GM23248 (cell line): ENCODE measurements at regions not wholly inside any gene's neighbourhood (a gene's known extent, or its start where the extent isn't known, plus 50 kb on each side); places are given as distances from the start of the nearest gene placed in this dataset.
"Not testable (repeated sequence)": the region's sequence is repeated elsewhere in the genome, so short reads cannot be mapped to it uniquely, and the experiment has no call there.

Experiments used
- DNase-seq: peaks from one replicate; pipeline ENCODE4 v3.0.0-alpha.2; 2015
- H2AFZ ChIP-seq: fragments of 200-600 bp; sonication (generic); 2 replicates; pipeline ENCODE4 v1.6.1; 2016; ENCODE audit warnings: antibody characterized with exemption
- H3F3A ChIP-seq: fragments of 200-600 bp; sonication (generic); 2 replicates; pipeline ENCODE4 v1.6.1; 2016; ENCODE audit warnings: mild to moderate bottlenecking, antibody characterized with exemption, mixed run types; ENCODE audit not compliant: insufficient read depth
- H3K27ac ChIP-seq: fragments of 200-600 bp; sonication (generic); 2 replicates; pipeline ENCODE4 v1.5.1; 2016; ENCODE audit warnings: mild to moderate bottlenecking
- H3K27me3 ChIP-seq: fragments of 200-600 bp; sonication (generic); replicated peaks from 2 replicates; pipeline ENCODE4 v1.6.1; 2016; ENCODE audit warnings: mild to moderate bottlenecking; ENCODE audit not compliant: insufficient read depth
- H3K36me3 ChIP-seq: fragments of 200-600 bp; sonication (generic); 2 replicates; pipeline ENCODE4 v1.6.1; 2016; ENCODE audit warnings: low read depth, mild to moderate bottlenecking
- H3K4me1 ChIP-seq: fragments of 200-600 bp; sonication (generic); 2 replicates; pipeline ENCODE4 v1.6.1; 2016; ENCODE audit warnings: mild to moderate bottlenecking; ENCODE audit not compliant: insufficient read depth
- H3K4me2 ChIP-seq: fragments of 200-600 bp; sonication (generic); one replicate; pipeline ENCODE4 v1.6.1; 2016; ENCODE audit warnings: mild to moderate bottlenecking; ENCODE audit not compliant: unreplicated experiment
- H3K4me3 ChIP-seq: fragments of 200-600 bp; sonication (generic); 2 replicates; pipeline ENCODE4 v1.5.1; 2016; ENCODE audit warnings: mild to moderate bottlenecking
- H3K79me2 ChIP-seq: fragments of 200-600 bp; sonication (generic); 2 replicates; pipeline ENCODE4 v1.6.1; 2016; ENCODE audit warnings: mild to moderate bottlenecking; ENCODE audit not compliant: insufficient read depth
- H3K9ac ChIP-seq: fragments of 200-600 bp; sonication (generic); 2 replicates; pipeline ENCODE4 v1.6.1; 2016; ENCODE audit warnings: mild to moderate bottlenecking
- H3K9me2 ChIP-seq: fragments of 200-600 bp; sonication (generic); 2 replicates; pipeline ENCODE4 v1.6.1; 2016; ENCODE audit warnings: mixed run types, mild to moderate bottlenecking, moderate library complexity; ENCODE audit not compliant: insufficient read depth
- H3K9me3 ChIP-seq: fragments of 200-600 bp; sonication (generic); one replicate; pipeline ENCODE4 v1.6.1; 2017; ENCODE audit warnings: low read depth
- H4K20me1 ChIP-seq: fragments of 200-600 bp; sonication (generic); 2 replicates; pipeline ENCODE4 v1.6.0; 2016; ENCODE audit not compliant: insufficient read depth
- EZH2 ChIP-seq: fragments of 200-600 bp; sonication (generic); IDR thresholded peaks from 2 replicates; pipeline ENCODE4 v1.6.1; 2018; ENCODE audit warnings: antibody characterized with exemption, mild to moderate bottlenecking; ENCODE audit not compliant: insufficient read depth, poor library complexity, severe bottlenecking
- EZH2phosphoT487 ChIP-seq: fragments of 200-600 bp; sonication (generic); IDR thresholded peaks from 2 replicates; pipeline ENCODE4 v1.6.1; 2018; ENCODE audit warnings: antibody characterized with exemption, moderate library complexity, mild to moderate bottlenecking, low read depth; ENCODE audit not compliant: insufficient read depth
- WGBS, 2 experiments: methylation state at CpG; one replicate each; pipeline ENCODE4 v1.1.6; 2015 to 2017; ENCODE audit warnings: low lambda C conversion rate in 2 of 2, low coverage in 1 of 2; ENCODE audit errors: missing lambda C conversion rate in 2 of 2; 5-methylcytosine and 5-hydroxymethylcytosine counted together
- in situ Hi-C: fragments of 300-500 bp; cut with MboI; formaldehyde crosslinking; loops from 2 replicates; pipeline ENCODE4 v1.15.0; 2020

GRCh38 chr9:75687359-75687953, 203.0 kb upstream of the PCSK5 start:
- no peaks in the 10 kb centered on the region for H3K9me3 ChIP-seq
- WGBS, 2 experiments: 16 to 20% methylated on average over 2 of the region's 2 CpGs
- DNase-seq: no peak

GRCh38 chr9:75690551-75690950, 199.9 kb upstream of the PCSK5 start:
- H3K9me3 ChIP-seq, H4K20me1 ChIP-seq, H3K79me2 ChIP-seq, H3K27me3 ChIP-seq, in situ Hi-C loops, H3K9ac ChIP-seq, H3K4me2 ChIP-seq, H3K27ac ChIP-seq, H2AFZ ChIP-seq, H3K36me3 ChIP-seq, H3F3A ChIP-seq, H3K9me2 ChIP-seq, H3K4me1 ChIP-seq, H3K4me3 ChIP-seq, DNase-seq: not testable (repeated sequence)

More at GRCh38 chr9:75687359-75687953, 203.0 kb upstream of the PCSK5 start:
- no peaks in the 10 kb centered on the region for H3K79me2 ChIP-seq
- TF ChIP-seq EZH2 (no peak), EZH2phosphoT487 (no peak)
- H3K9me2 ChIP-seq: no peaks in the 10 kb centered on the region
- H3K4me2 ChIP-seq: no peak overlapping the region
- no peak overlapping the region for H2AFZ ChIP-seq
- no peak overlapping the region for H3K4me3 ChIP-seq
- H3K36me3 ChIP-seq: no peaks in the 10 kb centered on the region
- H3K27ac ChIP-seq: no peak overlapping the region
- H3K4me1 ChIP-seq: no peaks in the 10 kb centered on the region
- no peak overlapping the region for H3K9ac ChIP-seq
- in situ Hi-C loops: no loop called here
- H3F3A ChIP-seq: no peaks in the 10 kb centered on the region
- no peaks in the 10 kb centered on the region for H3K27me3 ChIP-seq
- H4K20me1 ChIP-seq: no peaks in the 10 kb centered on the region

DNA sequence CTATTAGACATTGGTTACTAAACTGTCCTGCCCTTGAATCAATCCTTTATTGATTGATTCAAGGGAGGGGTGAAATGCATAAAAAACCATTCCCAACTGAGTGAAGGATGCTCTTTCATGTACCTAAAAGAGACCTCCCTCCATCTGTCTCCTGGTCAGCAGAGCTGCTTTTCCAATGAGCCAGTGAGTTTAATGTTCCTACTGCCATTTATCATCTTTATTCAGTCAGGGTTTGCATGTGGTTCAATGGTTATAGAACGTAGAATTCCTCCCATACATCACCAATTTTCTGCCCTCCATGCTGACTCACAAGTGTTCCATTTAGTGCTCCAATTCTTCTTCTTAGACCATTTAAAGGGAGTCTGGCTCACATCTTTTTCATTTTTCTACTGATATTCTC, 199.1 kb upstream of the PCSK5 start:
- no peak for DNase-seq
- Histone ChIP-seq H3F3A (no peaks in the 10 kb centered on the region), H4K20me1 (no peaks in the 10 kb centered on the region), H3K79me2 (no peaks in the 10 kb centered on the region), H3K4me1 (no peaks in the 10 kb centered on the region), H3K27me3 (no peaks in the 10 kb centered on the region), H3K36me3 (no peaks in the 10 kb centered on the region), H3K4me3 (no peak overlapping the region), H3K9me3 (no peaks in the 10 kb centered on the region), H3K9ac (no peak overlapping the region), H3K4me2 (no peak overlapping the region), H3K9me2 (no peaks in the 10 kb centered on the region), H2AFZ (no peak overlapping the region), H3K27ac (no peak overlapping the region)
- TF ChIP-seq EZH2phosphoT487 (no peak), EZH2 (no peak)
- in situ Hi-C loops: no loop called here
- 25 to 48% methylated on average over 1 of the region's 1 CpG for WGBS, 2 experiments

DNA sequence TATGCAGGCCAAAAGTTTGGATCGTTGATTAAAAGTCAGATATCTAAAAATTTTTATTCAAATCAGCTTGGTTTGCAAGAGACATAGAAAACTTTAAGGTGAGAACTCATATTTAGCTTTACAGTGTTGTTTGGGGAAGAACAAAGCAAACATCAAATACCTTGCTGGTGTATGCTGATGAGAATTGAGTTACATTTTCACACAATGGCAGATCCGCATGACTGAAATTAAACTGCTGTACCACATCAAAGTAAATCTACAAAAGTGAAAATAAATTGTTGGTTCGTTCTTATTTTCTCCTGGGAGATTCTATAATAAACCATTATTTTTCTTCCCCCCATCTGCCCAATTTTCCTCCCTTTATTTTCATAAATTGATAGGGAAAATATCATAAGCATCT, 198.2 kb upstream of the PCSK5 start:
- no peaks in the 10 kb centered on the region for H3K27me3 ChIP-seq
- H2AFZ ChIP-seq: no peak overlapping the region
- no peaks in the 10 kb centered on the region for H3K79me2 ChIP-seq
- no peaks in the 10 kb centered on the region for H4K20me1 ChIP-seq
- H3K36me3 ChIP-seq: no peaks in the 10 kb centered on the region
- no peaks in the 10 kb centered on the region for H3F3A ChIP-seq
- H3K9me2 ChIP-seq: no peaks in the 10 kb centered on the region
- no peak overlapping the region for H3K4me3 ChIP-seq
- H3K4me1 ChIP-seq: no peaks in the 10 kb centered on the region
- H3K9ac ChIP-seq: no peak overlapping the region
- H3K4me2 ChIP-seq: no peak overlapping the region
- 34 to 35% methylated on average over 3 of the region's 3 CpGs for WGBS, 2 experiments
- TF ChIP-seq EZH2 (no peak), EZH2phosphoT487 (no peak)
- H3K27ac ChIP-seq: no peak overlapping the region
- no peak for DNase-seq
- in situ Hi-C loops: no loop called here
- no peaks in the 10 kb centered on the region for H3K9me3 ChIP-seq

DNA sequence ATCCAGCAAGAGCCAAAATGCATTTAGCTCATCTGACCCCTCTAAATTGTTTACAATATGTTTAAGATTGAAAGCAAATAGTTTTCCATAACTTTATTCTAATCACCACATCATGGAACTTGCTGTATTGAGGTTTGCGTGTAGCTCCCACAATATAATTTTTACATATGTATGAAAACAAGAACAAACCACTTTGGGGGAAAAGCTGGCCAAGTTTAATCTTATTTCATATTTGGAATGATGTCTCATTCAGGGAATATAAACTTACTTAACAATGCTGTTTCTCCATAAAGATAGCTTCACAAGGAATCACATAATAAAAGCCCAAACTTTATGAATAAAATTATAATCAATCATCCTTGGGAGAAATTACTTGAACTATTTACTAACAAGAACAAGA, 194.6 kb upstream of the PCSK5 start:
- Histone ChIP-seq H3K4me2 (no peak overlapping the region), H3K79me2 (no peaks in the 10 kb centered on the region), H3F3A (no peaks in the 10 kb centered on the region), H3K4me1 (no peaks in the 10 kb centered on the region), H2AFZ (no peak overlapping the region), H3K27ac (no peak overlapping the region), H4K20me1 (no peaks in the 10 kb centered on the region), H3K36me3 (no peaks in the 10 kb centered on the region), H3K27me3 (no peaks in the 10 kb centered on the region), H3K9ac (no peak overlapping the region), H3K4me3 (no peak overlapping the region), H3K9me3 (no peaks in the 10 kb centered on the region), H3K9me2 (no peaks in the 10 kb centered on the region)
- no peak for DNase-seq
- TF ChIP-seq EZH2 (no peak), EZH2phosphoT487 (no peak)
- WGBS, 2 experiments: 0% methylated on average over 1 of the region's 1 CpG
- in situ Hi-C loops: no loop called here
